Sciatic nerve (tissue), 2 donors: ENCODE measurements at regions not wholly inside any gene's neighbourhood (a gene's known extent, or its start where the extent isn't known, plus 50 kb on each side); places are given as distances from the start of the nearest gene placed in this dataset.

Experiments
- ATAC-seq: fragments of 200-7000 bp; cut with Tn5 transposase; one replicate; pipeline ENCODE4 v1.9.1; 2020; ENCODE audit warnings: mild to moderate bottlenecking, moderate library complexity
- DNase-seq: peaks from one replicate; pipeline ENCODE4 v3.0.0-alpha.2; 2020; ENCODE audit warnings: low spot score
- intact Hi-C: fragments of 100-400 bp; cut with DNase I; formaldehyde crosslinking; loops from one replicate; pipeline ENCODE4 v1.14.2; 2022
- donor health status: DM: no; HTN: no; CAD: no.
- donor health status: DM: no; HTN: no; CAD: no.

DNA sequence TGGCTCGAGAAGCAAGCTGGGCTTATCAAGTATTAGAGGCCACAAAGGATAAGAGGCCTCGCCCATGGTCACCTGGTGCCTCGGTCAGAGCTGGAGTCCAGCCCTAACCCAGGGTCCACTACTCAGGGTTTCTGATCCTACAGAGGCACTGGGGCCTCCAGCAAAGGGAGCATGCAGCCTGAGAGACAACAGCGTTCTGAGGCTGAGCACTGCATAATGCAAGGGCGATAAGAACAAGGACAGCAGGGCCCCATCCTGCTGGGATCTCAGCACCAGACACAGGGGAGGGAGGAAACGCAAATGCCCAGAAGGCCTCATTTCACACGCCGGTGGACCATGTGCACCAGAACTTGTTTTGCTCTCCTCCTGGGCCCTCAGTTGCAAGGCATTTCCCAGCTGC, 63.0 kb downstream of the C5orf15 start:
- intact Hi-C loops = no loop called here
- DNase-seq (no peak), ATAC-seq (no peak)

DNA sequence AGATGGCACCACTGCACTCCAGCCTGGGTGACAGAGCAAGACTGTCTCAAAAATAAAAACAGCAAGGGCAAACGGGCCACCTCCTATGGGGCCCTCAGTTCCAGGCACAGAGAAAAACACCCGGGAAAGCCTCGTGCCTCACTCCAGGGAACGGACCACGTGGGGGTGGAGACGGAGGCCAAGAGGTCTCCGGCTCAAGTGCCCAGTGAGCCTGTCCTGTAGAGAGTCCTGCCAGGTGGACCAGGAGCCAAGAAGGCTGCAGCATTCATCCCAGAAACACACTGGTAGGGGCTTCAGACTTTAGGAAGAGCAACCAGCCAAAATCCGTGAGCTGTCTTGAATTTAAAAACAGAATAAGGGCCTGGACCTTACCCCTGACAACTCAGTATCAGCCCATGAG, 63.8 kb downstream of the C5orf15 start:
- DNase-seq (no peak), ATAC-seq (no peak)
- intact Hi-C loops = no loop called here

- ATAC-seq (no peak), DNase-seq (no peak)
- intact Hi-C loops = no loop called here
These were observed 65.8 kb downstream of the C5orf15 start for GRCh38 chr5:133902511-133903118.

DNA sequence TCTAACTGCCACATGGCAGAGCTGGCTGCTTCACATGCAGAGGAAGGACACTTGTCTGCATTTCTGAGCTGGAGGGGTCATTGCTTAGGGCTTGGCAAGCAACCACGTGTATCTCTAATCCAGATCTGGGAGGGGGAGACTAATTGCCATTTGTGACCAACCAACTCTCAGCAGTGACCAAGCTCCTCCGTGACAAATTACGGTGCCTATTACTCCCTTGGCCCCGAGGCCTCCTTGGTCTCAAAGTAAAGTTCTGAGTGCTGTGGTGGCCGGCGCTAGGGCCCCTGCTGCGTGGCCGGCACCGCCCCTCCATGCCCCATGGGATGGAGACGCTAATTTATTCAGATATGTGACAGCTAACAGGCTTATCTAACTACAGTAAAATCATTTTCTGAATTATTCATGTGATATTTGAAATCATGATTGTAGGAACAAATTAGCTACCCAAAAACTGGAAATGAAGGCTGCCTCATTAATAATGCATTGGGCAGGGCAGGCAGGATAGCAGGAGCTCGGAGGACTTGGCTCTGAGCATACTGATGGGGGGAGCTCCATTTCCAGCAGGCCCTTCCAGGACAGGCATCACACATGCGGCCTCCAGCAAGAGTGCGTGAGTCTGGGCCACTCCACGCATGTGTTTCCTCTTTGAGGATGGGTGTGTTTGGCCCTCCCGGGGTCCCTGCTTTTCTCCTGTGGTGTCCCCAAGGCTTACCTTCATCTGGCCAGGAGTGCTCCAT, 67.7 kb downstream of the C5orf15 start:
- intact Hi-C loops = no loop called here
- DNase-seq = no peak

DNA sequence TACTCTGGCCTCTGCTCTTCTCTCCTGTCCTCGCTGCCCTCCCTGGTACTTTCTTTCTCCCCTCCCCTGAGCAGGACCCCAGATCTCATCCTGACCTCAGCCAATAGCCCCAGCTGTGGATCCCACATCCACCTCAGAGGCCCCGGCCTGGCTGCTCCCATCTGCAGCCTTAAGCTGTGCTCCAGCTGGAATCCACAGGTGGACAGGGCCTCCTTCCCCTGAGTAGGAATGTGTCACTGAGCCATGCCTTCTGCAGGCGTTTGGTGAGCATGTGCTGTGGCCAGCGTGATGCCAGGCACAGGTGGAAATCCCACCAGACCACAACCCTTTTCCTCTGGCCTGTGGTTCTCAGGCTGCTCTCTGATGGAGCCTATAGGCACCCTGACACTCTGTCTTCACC, 68.9 kb downstream of the C5orf15 start:
- DNase-seq (no peak), ATAC-seq (no peak)
- intact Hi-C loops = no loop called here

More for the DNA sequence above, 67.7 kb downstream of the C5orf15 start:
- no peak for ATAC-seq

DNA sequence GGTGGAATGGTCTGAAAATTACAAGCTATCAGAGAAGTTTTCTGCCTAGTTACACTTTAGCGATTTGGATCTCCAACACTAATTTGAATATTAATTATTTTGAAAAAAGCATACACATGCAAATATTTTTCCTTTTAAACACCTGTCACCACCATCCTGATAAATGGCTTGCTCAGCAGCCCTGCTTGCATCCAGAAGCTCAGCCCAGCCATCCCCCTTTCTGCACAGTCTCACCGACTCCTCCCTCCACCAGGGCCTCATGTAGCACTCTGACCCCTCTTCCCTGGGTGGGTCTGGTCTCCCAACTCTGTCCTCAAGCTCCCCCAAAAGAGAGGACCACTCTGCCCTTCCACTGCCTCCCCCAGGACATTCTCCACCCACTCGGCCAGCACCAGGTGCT, 70.0 kb downstream of the C5orf15 start:
- intact Hi-C loops = no loop called here
- DNase-seq (no peak), ATAC-seq (no peak)

GRCh38 chr5:133897431-133897830, 71.0 kb downstream of the C5orf15 start:
- no peak for ATAC-seq
- intact Hi-C loops = no loop called here
- DNase-seq = no peak

DNA sequence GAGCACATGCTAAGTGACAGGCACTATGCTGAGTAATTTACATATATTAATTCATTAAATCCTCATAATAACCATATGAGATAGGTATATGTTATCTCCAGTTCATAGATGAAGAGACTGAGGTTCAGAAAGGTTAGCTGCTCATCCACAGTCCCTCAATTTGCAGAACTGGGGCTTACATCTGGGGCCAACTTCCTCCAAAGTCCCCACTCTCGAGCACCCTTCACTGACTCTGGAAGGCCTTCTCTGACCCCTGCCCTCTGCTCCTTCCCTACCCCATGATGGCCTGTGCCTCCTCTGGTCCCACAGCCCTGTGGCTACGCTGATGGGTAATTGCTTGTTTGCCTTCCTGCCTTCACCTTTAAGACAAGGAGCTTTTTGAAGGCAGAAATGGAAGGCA, 71.6 kb downstream of the C5orf15 start:
- intact Hi-C loops = no loop called here
- DNase-seq (no peak), ATAC-seq (no peak)

GRCh38 chr5:133895979-133896845, 72.2 kb downstream of the C5orf15 start:
- DNase-seq (no peak), ATAC-seq (no peak)
- intact Hi-C loops = no loop called here

DNA sequence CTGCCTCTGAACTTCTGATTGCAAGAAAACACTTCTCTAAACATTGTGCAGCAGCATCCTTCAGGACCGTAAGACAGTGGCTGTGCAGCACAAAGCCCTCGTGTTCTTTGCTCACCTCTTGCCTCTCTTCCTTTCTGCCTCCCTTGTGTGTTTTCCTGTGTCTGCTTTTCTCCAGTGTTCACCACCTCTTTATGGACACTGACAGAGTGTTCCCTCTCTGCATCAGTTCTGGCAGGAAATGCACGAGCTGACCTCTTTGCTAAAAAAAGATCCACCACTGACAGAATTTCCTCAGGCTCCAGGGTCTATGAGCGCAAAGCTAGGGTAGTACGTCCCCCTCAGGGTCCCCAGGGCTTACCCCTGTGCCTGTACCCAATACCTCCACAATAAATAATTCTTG, 74.3 kb downstream of the C5orf15 start:
- intact Hi-C loops = no loop called here
- ATAC-seq (no peak), DNase-seq (no peak)

DNA sequence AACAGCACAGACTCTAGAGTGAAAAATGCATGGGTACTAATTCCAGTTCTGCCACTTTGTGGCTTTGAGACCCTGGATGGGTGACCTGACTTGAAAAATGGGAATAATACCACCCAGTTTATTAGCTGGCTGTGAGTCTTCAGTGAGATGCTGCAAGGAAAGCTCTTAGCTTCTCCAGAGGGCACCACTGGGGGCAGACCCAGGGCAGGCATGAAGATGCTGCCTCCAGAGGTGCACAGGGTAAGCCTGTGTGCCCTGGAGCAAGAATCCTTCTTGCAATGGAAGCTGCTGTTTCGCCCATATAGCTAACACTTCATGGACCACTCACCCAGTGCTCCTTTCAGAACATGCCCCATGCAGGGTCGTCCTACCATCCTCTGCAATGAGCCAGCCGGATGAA, 75.7 kb downstream of the C5orf15 start:
- DNase-seq (no peak), ATAC-seq (no peak)
- intact Hi-C loops = no loop called here

DNA sequence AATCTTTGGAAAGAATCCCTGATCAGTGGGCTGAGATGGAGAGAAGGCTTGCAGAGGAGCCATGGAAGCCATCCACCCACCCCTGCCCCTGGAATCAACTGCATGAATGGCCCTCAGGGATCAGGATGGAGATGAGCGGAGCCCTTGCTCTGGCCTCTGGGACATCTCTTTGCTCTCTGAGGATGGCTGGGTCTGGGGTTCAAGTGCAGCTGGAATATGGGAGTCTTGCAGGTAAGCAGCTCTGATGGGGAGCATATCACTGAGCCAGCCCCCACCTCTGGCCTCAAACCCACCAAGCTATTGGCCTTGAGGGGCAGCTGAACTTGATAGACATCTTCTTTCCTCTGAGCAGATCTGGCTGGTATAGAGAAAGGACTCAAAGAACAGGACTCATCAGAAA, 76.1 kb downstream of the C5orf15 start:
- intact Hi-C loops = no loop called here

DNA sequence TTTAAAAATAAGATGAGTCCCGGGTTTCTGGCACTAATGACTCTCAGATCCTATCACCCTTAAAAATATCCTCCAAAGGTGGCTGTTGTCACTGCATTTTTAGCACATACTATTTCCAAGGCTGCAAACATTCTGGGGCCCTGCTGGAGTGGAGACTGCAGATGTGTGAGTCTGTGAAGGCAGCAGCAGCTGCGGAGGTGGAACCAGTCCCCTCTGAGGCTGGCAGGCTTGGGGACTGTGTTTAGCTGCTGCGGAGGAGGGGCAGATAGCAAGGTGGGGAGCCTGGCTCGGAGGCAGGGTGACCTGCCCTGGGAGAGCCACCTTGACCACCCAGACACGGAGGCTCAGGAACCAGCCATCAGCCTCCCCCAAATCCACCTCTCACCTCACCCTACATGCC, 77.0 kb downstream of the C5orf15 start:
- DNase-seq (no peak), ATAC-seq (no peak)
- intact Hi-C loops = no loop called here

More for the DNA sequence above, 76.1 kb downstream of the C5orf15 start:
- no peak for ATAC-seq
- DNase-seq = no peak

- intact Hi-C loops = no loop called here
- ATAC-seq (no peak), DNase-seq (no peak)
These were observed 77.6 kb downstream of the C5orf15 start for GRCh38 chr5:133890776-133891280.

- DNase-seq = no peak
- no peak for ATAC-seq
- intact Hi-C loops = no loop called here
These were observed 78.1 kb downstream of the C5orf15 start for GRCh38 chr5:133890314-133890713.

DNA sequence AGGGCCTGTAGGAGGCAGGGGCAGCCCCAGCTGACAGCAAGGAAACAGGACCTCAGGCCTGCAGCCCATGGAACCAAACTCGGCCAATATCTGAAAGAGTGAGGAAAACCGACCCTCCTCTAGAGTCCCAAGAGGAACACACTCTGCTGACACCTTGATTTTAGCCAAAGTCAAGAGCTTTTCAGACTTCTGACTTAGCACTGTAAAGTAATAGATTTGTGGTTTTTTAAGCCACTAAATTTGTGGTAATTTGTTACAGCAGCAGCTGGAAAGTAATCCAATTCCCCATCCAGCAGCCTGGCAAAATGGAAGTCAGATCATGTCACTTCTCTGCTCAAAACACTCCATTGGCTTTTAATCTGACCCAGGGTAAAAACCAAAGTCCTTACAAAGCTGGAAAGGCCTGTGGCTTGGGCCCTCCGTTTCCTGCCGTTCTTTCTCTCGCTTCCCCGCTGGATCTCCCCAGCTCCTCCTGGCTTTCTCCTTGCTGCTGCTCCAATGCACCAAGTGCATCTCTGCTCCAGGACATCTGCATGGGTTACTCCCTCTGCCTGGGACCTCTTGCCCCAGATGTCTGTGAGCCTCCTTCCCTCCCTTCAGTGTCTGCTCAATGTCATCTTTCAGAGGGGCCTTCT, 79.0 kb downstream of the C5orf15 start:
- intact Hi-C loops = no loop called here
- DNase-seq = no peak
- ATAC-seq = no peak

DNA sequence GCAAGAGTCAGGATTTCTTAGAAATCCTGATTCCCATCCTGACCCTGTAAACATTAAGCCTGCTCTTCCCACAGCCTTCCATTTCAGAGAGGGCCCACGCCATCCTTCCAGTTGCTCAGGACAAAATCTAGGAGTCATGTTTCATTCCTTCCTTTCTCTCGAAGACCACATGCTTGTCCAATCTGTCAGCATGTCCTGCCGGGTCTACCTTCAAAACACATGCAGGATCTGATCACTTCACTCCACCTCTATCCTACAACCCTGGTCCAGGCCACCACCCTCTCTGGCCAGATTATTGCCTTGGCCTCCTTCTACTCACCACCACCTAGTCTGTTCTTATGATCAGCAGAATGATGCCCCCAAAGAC, 79.8 kb downstream of the C5orf15 start:
- intact Hi-C loops = no loop called here
- DNase-seq = no peak
- no peak for ATAC-seq

DNA sequence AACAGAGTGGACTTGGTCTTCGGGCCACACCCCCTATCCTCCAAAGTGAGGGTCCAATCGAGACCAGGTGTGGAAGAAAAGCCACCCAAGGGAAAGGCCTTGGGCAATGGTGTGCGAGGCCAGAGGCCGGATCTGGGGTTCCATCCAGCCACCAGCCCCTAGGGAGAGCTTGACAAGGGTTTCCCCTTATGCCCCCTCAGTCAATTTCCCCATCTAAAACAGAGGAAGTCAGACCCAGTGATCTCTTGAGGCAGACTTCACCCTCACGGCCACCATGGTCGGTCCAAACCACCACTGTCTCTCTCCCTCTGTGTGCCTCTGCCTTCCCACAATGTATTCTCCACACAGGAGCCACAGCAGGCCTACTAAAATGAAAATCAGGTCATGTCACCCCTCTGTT, 82.9 kb downstream of the C5orf15 start:
- DNase-seq = no peak
- intact Hi-C loops = no loop called here

GRCh38 chr5:133884569-133885311, 83.7 kb downstream of the C5orf15 start:
- DNase-seq (peak; percentile 72), ATAC-seq (peak; percentile 67)
- intact Hi-C loops = no loop called here

More for the DNA sequence above, 82.9 kb downstream of the C5orf15 start:
- no peak for ATAC-seq
